ENCODE measurements at regions not wholly inside any gene's neighbourhood (a gene's known extent, or its start where the extent isn't known, plus 50 kb on each side); places are given as distances from the start of the nearest gene placed in this dataset.

DNA sequence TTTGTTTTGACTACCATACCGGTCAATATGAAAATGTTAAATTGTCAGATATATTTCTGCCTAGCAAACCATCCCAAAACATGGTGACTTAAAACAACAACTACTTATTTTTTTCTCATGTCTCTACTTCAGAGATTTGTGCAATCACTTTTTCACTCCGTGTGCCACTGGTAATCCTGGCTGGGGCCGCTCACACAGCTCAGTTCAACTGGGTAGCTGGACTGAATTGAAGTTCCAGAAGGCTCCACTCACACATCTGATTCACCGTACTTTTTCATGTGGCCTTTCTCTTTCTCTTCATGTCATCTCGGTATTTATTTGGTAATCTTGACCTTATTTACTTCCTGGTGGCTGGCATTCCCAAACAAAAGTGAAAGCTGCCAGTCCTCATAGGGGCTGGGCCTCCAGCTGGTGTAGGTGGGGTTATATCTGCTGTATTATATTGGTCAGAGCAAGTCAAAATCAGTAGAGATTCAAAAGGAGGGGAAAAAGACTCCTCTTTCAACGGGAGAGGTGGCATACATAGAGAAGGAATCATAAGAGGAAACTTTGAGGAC lies 513.9 kb upstream of the NXPH2 start:
- TF ChIP-seq POLR2AphosphoS5 (IDR thresholded peaks at IDR 0.05; ENCODE audit: low read depth) (no peak), GABPA (IDR thresholded peaks at IDR 0.05; ENCODE audit: low read depth) (no peak), SPI1 (IDR thresholded peaks at IDR 0.05; ENCODE audit: borderline replicate concordance, low read depth) (no peak)
- TF ChIP-seq, protein P1, sequence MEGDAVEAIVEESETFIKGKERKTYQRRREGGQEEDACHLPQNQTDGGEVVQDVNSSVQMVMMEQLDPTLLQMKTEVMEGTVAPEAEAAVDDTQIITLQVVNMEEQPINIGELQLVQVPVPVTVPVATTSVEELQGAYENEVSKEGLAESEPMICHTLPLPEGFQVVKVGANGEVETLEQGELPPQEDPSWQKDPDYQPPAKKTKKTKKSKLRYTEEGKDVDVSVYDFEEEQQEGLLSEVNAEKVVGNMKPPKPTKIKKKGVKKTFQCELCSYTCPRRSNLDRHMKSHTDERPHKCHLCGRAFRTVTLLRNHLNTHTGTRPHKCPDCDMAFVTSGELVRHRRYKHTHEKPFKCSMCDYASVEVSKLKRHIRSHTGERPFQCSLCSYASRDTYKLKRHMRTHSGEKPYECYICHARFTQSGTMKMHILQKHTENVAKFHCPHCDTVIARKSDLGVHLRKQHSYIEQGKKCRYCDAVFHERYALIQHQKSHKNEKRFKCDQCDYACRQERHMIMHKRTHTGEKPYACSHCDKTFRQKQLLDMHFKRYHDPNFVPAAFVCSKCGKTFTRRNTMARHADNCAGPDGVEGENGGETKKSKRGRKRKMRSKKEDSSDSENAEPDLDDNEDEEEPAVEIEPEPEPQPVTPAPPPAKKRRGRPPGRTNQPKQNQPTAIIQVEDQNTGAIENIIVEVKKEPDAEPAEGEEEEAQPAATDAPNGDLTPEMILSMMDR (IDR thresholded peaks at IDR 0.05; ENCODE audit: insufficient read depth, low read length) = no peak
- TF ChIP-seq, protein P2, sequence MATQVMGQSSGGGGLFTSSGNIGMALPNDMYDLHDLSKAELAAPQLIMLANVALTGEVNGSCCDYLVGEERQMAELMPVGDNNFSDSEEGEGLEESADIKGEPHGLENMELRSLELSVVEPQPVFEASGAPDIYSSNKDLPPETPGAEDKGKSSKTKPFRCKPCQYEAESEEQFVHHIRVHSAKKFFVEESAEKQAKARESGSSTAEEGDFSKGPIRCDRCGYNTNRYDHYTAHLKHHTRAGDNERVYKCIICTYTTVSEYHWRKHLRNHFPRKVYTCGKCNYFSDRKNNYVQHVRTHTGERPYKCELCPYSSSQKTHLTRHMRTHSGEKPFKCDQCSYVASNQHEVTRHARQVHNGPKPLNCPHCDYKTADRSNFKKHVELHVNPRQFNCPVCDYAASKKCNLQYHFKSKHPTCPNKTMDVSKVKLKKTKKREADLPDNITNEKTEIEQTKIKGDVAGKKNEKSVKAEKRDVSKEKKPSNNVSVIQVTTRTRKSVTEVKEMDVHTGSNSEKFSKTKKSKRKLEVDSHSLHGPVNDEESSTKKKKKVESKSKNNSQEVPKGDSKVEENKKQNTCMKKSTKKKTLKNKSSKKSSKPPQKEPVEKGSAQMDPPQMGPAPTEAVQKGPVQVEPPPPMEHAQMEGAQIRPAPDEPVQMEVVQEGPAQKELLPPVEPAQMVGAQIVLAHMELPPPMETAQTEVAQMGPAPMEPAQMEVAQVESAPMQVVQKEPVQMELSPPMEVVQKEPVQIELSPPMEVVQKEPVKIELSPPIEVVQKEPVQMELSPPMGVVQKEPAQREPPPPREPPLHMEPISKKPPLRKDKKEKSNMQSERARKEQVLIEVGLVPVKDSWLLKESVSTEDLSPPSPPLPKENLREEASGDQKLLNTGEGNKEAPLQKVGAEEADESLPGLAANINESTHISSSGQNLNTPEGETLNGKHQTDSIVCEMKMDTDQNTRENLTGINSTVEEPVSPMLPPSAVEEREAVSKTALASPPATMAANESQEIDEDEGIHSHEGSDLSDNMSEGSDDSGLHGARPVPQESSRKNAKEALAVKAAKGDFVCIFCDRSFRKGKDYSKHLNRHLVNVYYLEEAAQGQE (IDR thresholded peaks at IDR 0.05; ENCODE audit: insufficient replicate concordance, low read depth) = no peak
- Histone ChIP-seq H3K27ac (replicated peaks) (no peak overlapping the region), H3K27me3 (ENCODE audit: insufficient read depth, poor library complexity, severe bottlenecking) (peaks cover 2% of the 10 kb centered on the region), H3K4me3 (replicated peaks; ENCODE audit: insufficient read depth, low read length) (no peak overlapping the region)
- DNase-seq (ENCODE audit: low read depth in 1 of 2, low spot score in 1 of 2) = no peak

DNA sequence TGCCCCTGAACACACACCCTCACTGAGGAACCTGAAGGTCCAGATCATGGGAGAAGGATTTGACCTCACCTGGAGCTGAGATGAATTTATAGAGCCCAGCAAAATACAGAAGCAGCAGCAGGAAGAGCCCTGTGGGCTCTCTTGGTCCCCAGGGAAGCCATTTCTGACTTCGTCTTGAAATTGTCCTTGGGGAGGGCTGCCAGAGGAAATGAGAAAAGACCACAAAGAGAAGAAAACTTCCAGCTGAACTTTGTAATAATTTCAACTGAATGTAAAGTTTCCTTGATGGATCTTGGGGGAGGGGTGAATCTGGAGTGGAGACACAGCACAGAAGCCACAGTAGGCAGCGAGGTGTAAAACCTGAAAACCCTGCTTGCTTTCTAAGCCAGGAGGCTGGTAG lies 500.9 kb upstream of the NXPH2 start:
- no peak for DNase-seq (ENCODE audit: low read depth in 1 of 2, low spot score in 1 of 2)
- H3K4me3 ChIP-seq (replicated peaks; ENCODE audit: insufficient read depth, low read length) = no peak overlapping the region
- TF ChIP-seq, protein P2 (IDR thresholded peaks at IDR 0.05; ENCODE audit: insufficient replicate concordance, low read depth) = no peak
- TF ChIP-seq SPI1 (IDR thresholded peaks at IDR 0.05; ENCODE audit: borderline replicate concordance, low read depth) (no peak), GABPA (IDR thresholded peaks at IDR 0.05; ENCODE audit: low read depth) (no peak), POLR2AphosphoS5 (IDR thresholded peaks at IDR 0.05; ENCODE audit: low read depth) (no peak)
- TF ChIP-seq, protein P1 (IDR thresholded peaks at IDR 0.05; ENCODE audit: insufficient read depth, low read length) = no peak
- no peak overlapping the region for H3K27ac ChIP-seq (replicated peaks)
- H3K27me3 ChIP-seq (ENCODE audit: insufficient read depth, poor library complexity, severe bottlenecking) = no peaks in the 10 kb centered on the region

DNA sequence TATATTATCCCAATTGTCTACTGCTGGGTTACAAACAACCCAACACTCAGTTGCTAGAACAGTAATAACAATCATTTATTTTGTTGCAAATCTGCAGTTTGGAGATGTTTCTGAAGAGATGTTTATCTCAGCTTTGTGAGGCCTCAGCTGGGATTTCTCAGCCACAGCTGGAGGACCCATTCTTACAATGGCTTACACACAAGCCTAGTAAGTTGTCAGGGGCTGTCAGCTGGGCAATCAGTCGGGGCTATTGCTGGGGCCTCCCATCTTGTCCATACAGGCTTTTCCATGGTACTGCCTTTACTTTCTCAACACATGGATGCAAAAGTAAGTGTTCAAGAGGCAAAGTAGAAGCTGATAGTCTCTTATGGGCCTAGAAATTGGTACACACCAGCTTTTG lies 491.7 kb upstream of the NXPH2 start:
- TF ChIP-seq, protein P1 (IDR thresholded peaks at IDR 0.05; ENCODE audit: insufficient read depth, low read length) = no peak
- TF ChIP-seq, protein P2 (IDR thresholded peaks at IDR 0.05; ENCODE audit: insufficient replicate concordance, low read depth) = no peak
- TF ChIP-seq GABPA (IDR thresholded peaks at IDR 0.05; ENCODE audit: low read depth) (no peak), POLR2AphosphoS5 (IDR thresholded peaks at IDR 0.05; ENCODE audit: low read depth) (no peak), SPI1 (IDR thresholded peaks at IDR 0.05; ENCODE audit: borderline replicate concordance, low read depth) (no peak)
- H3K27ac ChIP-seq (replicated peaks) = no peak overlapping the region
- no peak overlapping the region for H3K4me3 ChIP-seq (replicated peaks; ENCODE audit: insufficient read depth, low read length)
- DNase-seq (ENCODE audit: low read depth in 1 of 2, low spot score in 1 of 2) = no peak
- no peaks in the 10 kb centered on the region for H3K27me3 ChIP-seq (ENCODE audit: insufficient read depth, poor library complexity, severe bottlenecking)
